H1 (cell line): ENCODE measurements at regions not wholly inside any gene's neighbourhood (a gene's known extent, or its start where the extent isn't known, plus 50 kb on each side); places are given as distances from the start of the nearest gene placed in this dataset.
A peak's percentile ranks its signal among the peaks of the same experiment; 100 is the strongest.

ENCODE experiments used
- CTCF ChIA-PET: fragments of 300-600 bp; sonication (Branson Sonifier 250); formaldehyde crosslinking; loops from one replicate; lab custom pipeline; 2021; ENCODE audit not compliant: partially characterized antibody; lab: Charles Lee
- POLR2A ChIA-PET: fragments of 300-600 bp; sonication (Branson Sonifier 250); formaldehyde crosslinking; loops from one replicate; lab custom pipeline; 2021; ENCODE audit warnings: inconsistent platforms; ENCODE audit not compliant: partially characterized antibody; lab: Charles Lee
- DNase-seq, 2 experiments: peaks; one replicate each; pipeline versions ENCODE4 v3.0.0 to v3.0.0-alpha.2; 2010 to 2022; ENCODE audit warnings: low spot score in 2 of 2, low read depth in 1 of 2, mixed read lengths in 1 of 2
- FAIRE-seq: peaks from 2 replicates; lab custom pipeline; 2011; peaks lifted over from hg19 to GRCh38; lab: Jason Lieb, UNC
- H2AFZ ChIP-seq: 2 replicates; pipeline ENCODE4 v1.8.1; 2012; ENCODE audit warnings: low read length, inconsistent platforms
- H2AK5ac ChIP-seq: 2 replicates; pipeline ENCODE4 v1.6.1; 2013; ENCODE audit warnings: low read depth, low read length
- H2BK120ac ChIP-seq: replicated peaks from 2 replicates; pipeline ENCODE3; 2013; ENCODE audit warnings: low read depth, low read length, inconsistent platforms
- H2BK12ac ChIP-seq: 2 replicates; pipeline ENCODE4 v1.6.1; 2013; ENCODE audit warnings: low read depth, low read length
- H2BK15ac ChIP-seq: 2 replicates; pipeline ENCODE4 v1.6.1; 2013; ENCODE audit warnings: low read length
- H2BK20ac ChIP-seq: 2 replicates; pipeline ENCODE4 v1.6.1; 2013; ENCODE audit warnings: low read length
- H2BK5ac ChIP-seq: 2 replicates; pipeline ENCODE4 v1.6.1; 2013; ENCODE audit warnings: low read depth, low read length
- H3K14ac ChIP-seq: 2 replicates; pipeline ENCODE4 v1.6.1; 2013; ENCODE audit warnings: inconsistent platforms; ENCODE audit not compliant: insufficient read length
- H3K18ac ChIP-seq: 2 replicates; pipeline ENCODE4 v1.6.1; 2013; ENCODE audit warnings: low read length; ENCODE audit errors: extremely low read depth
- H3K23ac ChIP-seq: 2 replicates; pipeline ENCODE4 v1.6.1; 2013; ENCODE audit warnings: inconsistent platforms; ENCODE audit not compliant: insufficient read length
- H3K23me2 ChIP-seq: 2 replicates; pipeline ENCODE4 v1.6.1; 2013; ENCODE audit warnings: low read depth, low read length
- H3K27ac ChIP-seq: 2 replicates; pipeline ENCODE4 v1.6.1; 2011; ENCODE audit warnings: low read depth, low read length, inconsistent platforms
- H3K27me3 ChIP-seq, 4 experiments: replicated peaks in 1 of 4; 1 replicate in 1 of 4; 2 replicates in 3 of 4; pipeline versions ENCODE4 v1.6.1 to v1.8.1; 2011 to 2013; ENCODE audit warnings: low read length in 3 of 4, mild to moderate bottlenecking in 3 of 4, inconsistent platforms in 2 of 4, mixed read lengths in 2 of 4, moderate library complexity in 1 of 4; ENCODE audit not compliant: control insufficient read depth in 3 of 4, insufficient read depth in 3 of 4; ENCODE audit errors: extremely low read depth in 1 of 4
- H3K36me3 ChIP-seq, 4 experiments: 2 replicates each; pipeline versions ENCODE4 v1.6.1 to v1.8.1; 2011 to 2013; ENCODE audit warnings: mild to moderate bottlenecking in 4 of 4, low read length in 3 of 4, moderate library complexity in 2 of 4, control low read depth in 1 of 4, inconsistent platforms in 1 of 4; ENCODE audit not compliant: insufficient read depth in 4 of 4, control insufficient read depth in 2 of 4
- H3K4ac ChIP-seq: replicated peaks from 2 replicates; pipeline ENCODE3; 2013; ENCODE audit warnings: low read length, low read depth, mixed read lengths, inconsistent platforms; ENCODE audit not compliant: insufficient read length
- H3K4me1 ChIP-seq, 4 experiments: replicated peaks in 1 of 4; 1 replicate in 1 of 4; 2 replicates in 3 of 4; pipeline versions ENCODE4 v1.6.1 to v1.8.1; 2011 to 2013; ENCODE audit warnings: low read length in 3 of 4, inconsistent platforms in 2 of 4, mixed read lengths in 1 of 4; ENCODE audit not compliant: insufficient read depth in 4 of 4, control insufficient read depth in 3 of 4
- H3K4me2 ChIP-seq, 2 experiments: 2 replicates each; pipeline versions ENCODE4 v1.6.1 to v1.8.1; 2011 to 2013; ENCODE audit warnings: low read depth in 2 of 2, low read length in 2 of 2, control low read depth in 1 of 2, inconsistent platforms in 1 of 2, mild to moderate bottlenecking in 1 of 2; ENCODE audit not compliant: insufficient read depth in 1 of 2
- H3K4me3 ChIP-seq, 4 experiments: fragments of 200-600, 300-600 bp in 1 of 4; sonication (generic), shearing (Covaris generic), sonication (Bioruptor Twin) in 1 of 4; 2 replicates each; pipeline versions ENCODE4 v1.5.1 to v1.8.1; 2011 to 2016; ENCODE audit warnings: low read length in 4 of 4, low read depth in 3 of 4, control low read depth in 2 of 4, inconsistent platforms in 2 of 4, mild to moderate bottlenecking in 2 of 4, mixed read lengths in 1 of 4, moderate library complexity in 1 of 4; ENCODE audit not compliant: insufficient read depth in 2 of 4; ENCODE audit errors: extremely low read depth in 1 of 4
- H3K56ac ChIP-seq: replicated peaks from 2 replicates; pipeline ENCODE3; 2013; ENCODE audit warnings: low read depth, mild to moderate bottlenecking, mixed read lengths, low read length, inconsistent platforms; ENCODE audit not compliant: insufficient read length
- H3K79me1 ChIP-seq: 2 replicates; pipeline ENCODE4 v1.6.1; 2013; ENCODE audit warnings: low read depth, low read length, control low read depth
- H3K79me2 ChIP-seq, 2 experiments: 2 replicates each; pipeline versions ENCODE4 v1.6.1 to v1.8.1; 2012 to 2013; ENCODE audit warnings: low read length in 2 of 2, mild to moderate bottlenecking in 2 of 2, inconsistent platforms in 1 of 2; ENCODE audit not compliant: insufficient read depth in 2 of 2, control insufficient read depth in 1 of 2
- H3K9ac ChIP-seq, 4 experiments: replicated peaks in 1 of 4; 1 replicate in 1 of 4; 2 replicates in 3 of 4; pipeline versions ENCODE4 v1.6.1 to v1.8.1; 2011 to 2013; ENCODE audit warnings: low read depth in 3 of 4, low read length in 3 of 4, control low read depth in 2 of 4, mild to moderate bottlenecking in 2 of 4, moderate library complexity in 2 of 4, inconsistent platforms in 1 of 4; ENCODE audit errors: extremely low read depth in 1 of 4
- H3K9me3 ChIP-seq, 2 experiments: 2 replicates each; pipeline versions ENCODE4 v1.6.1 to v1.8.1; 2012 to 2013; ENCODE audit warnings: mild to moderate bottlenecking in 2 of 2, moderate library complexity in 2 of 2, control low read depth in 1 of 2, inconsistent platforms in 1 of 2, low read depth in 1 of 2, low read length in 1 of 2, mixed read lengths in 1 of 2; ENCODE audit not compliant: insufficient read depth in 2 of 2
- H4K20me1 ChIP-seq, 2 experiments: replicated peaks in 1 of 2; 2 replicates each; pipeline versions ENCODE3 to v1.8.1; 2011 to 2013; ENCODE audit warnings: inconsistent platforms in 2 of 2, low read length in 2 of 2, mild to moderate bottlenecking in 1 of 2; ENCODE audit not compliant: insufficient read depth in 2 of 2, control insufficient read depth in 1 of 2
- H4K5ac ChIP-seq: 2 replicates; pipeline ENCODE4 v1.6.1; 2013; ENCODE audit warnings: low read length, low read depth, mixed read lengths, inconsistent platforms; ENCODE audit not compliant: insufficient read length
- H4K8ac ChIP-seq: 2 replicates; pipeline ENCODE4 v1.8.0; 2013; ENCODE audit warnings: mild to moderate bottlenecking, moderate library complexity, low read length, inconsistent platforms; ENCODE audit not compliant: insufficient read depth; ENCODE audit errors: extremely low read depth
- H4K91ac ChIP-seq: replicated peaks from 2 replicates; pipeline ENCODE3; 2013; ENCODE audit warnings: low read length, mixed read lengths, inconsistent platforms; ENCODE audit not compliant: insufficient read length
- CEBPB ChIP-seq: IDR thresholded peaks from 2 replicates; pipeline ENCODE4 v1.6.1; 2012; ENCODE audit warnings: low read depth, low read length
- HDAC2 ChIP-seq, 2 experiments: fragments of 300-600 bp in 1 of 2; sonication (generic) in 1 of 2; IDR thresholded peaks; 2 replicates each; pipeline ENCODE4 v1.6.1; 2011 to 2012; ENCODE audit warnings: low read depth in 2 of 2, low read length in 2 of 2, mild to moderate bottlenecking in 2 of 2, moderate library complexity in 2 of 2, borderline replicate concordance in 1 of 2, inconsistent platforms in 1 of 2
- POLR2A ChIP-seq, 2 experiments: IDR thresholded peaks; 1 replicate in 1 of 2; 2 replicates in 1 of 2; pipeline ENCODE4 v1.6.1; 2011; ENCODE audit warnings: low read depth in 2 of 2, low read length in 2 of 2, mild to moderate bottlenecking in 2 of 2; ENCODE audit errors: control extremely low read depth in 1 of 2
- RAD21 ChIP-seq, 2 experiments: IDR thresholded peaks in 1 of 2; conservative IDR thresholded peaks in 1 of 2; 2 replicates each; pipeline ENCODE4 v1.6.1; 2011; ENCODE audit warnings: low read depth in 2 of 2, low read length in 2 of 2, improper control_type of control experiment in 1 of 2, inconsistent platforms in 1 of 2, mild to moderate bottlenecking in 1 of 2, moderate library complexity in 1 of 2
- RNF2 ChIP-seq: fragments of 200-900, 300-1000 bp; sonication (generic); IDR thresholded peaks from 2 replicates; pipeline ENCODE4 v1.7.1; 2016; ENCODE audit warnings: borderline replicate concordance, low read depth, mild to moderate bottlenecking, antibody characterized with exemption, low read length; ENCODE audit not compliant: poor library complexity, severe bottlenecking; ENCODE audit errors: missing control alignments
- SIX5 ChIP-seq: IDR thresholded peaks from 2 replicates; pipeline ENCODE4 v1.6.1; 2011; ENCODE audit warnings: mild to moderate bottlenecking, low read depth, low read length
- TBP ChIP-seq: IDR thresholded peaks from 2 replicates; pipeline ENCODE4 v1.6.1; 2011; ENCODE audit warnings: low read depth, low read length, improper control_type of control experiment
- TEAD4 ChIP-seq: IDR thresholded peaks from 2 replicates; pipeline ENCODE4 v1.6.1; 2012; ENCODE audit warnings: low read depth, low read length, inconsistent platforms, mixed read lengths
- TF ChIP-seq, protein P1 (sequence below): IDR thresholded peaks from 2 replicates; pipeline ENCODE4 v1.6.1; 2012; ENCODE audit warnings: inconsistent platforms
- TF ChIP-seq, protein P2 (sequence below), 3 experiments: IDR thresholded peaks; 1 replicate in 2 of 3; 2 replicates in 1 of 3; pipeline versions ENCODE4 v1.5.1 to v1.6.1; 2011; ENCODE audit warnings: low read length in 3 of 3, mild to moderate bottlenecking in 3 of 3, inconsistent platforms in 2 of 3, low read depth in 1 of 3, moderate library complexity in 1 of 3; ENCODE audit not compliant: insufficient read depth in 1 of 3; ENCODE audit errors: control extremely low read depth in 1 of 3

DNA sequence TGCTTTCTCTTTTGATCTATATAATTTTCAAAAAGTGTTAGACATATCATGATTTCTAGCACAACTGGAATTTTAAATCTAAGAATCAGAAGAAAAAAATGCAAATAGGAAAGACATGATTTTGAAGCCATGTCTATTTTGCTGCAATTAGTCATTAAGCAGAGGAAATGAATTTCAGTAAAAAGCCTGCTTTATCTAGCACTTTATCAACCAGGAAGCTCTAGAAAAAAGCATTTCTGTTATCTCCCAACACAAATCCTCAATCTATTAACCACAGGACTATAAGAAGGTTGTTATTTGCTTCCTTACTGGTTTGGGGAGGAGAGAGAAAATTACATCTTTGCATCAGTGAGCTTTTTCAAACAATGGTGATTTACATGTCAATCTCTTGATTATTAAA is 716.7 kb downstream of the DIAPH3 start:
- no peak overlapping the region for H2AK5ac ChIP-seq
- H3K9me3 ChIP-seq, result no peaks in the 10 kb centered on the region
- H3K27ac ChIP-seq, result no peak overlapping the region
- H4K20me1 ChIP-seq, result no peaks in the 10 kb centered on the region
- H4K91ac ChIP-seq, result no peak overlapping the region
- no peak overlapping the region for H4K8ac ChIP-seq
- no peak for DNase-seq
- H3K79me1 ChIP-seq, result no peaks in the 10 kb centered on the region
- FAIRE-seq, result no peak
- H3K9ac ChIP-seq, result no peak overlapping the region
- no peaks in the 10 kb centered on the region; a peak in 2 of 7 replicates for H3K27me3 ChIP-seq
- no peak overlapping the region for H3K4ac ChIP-seq
- no peak overlapping the region for H2BK5ac ChIP-seq
- no peaks in the 10 kb centered on the region for H3K23me2 ChIP-seq
- peak overlapping the region; percentile 19 for H4K5ac ChIP-seq
- ChIA-PET POLR2A (no interaction called here), CTCF (interaction anchor here (0.7 to 1.7 kb wide), 2 partner anchors 63 to 231 kb away, joined by 3 to 4 read pairs; no protein-coding TSS in a partner anchor)
- H3K18ac ChIP-seq, result no peak overlapping the region
- H2AFZ ChIP-seq, result no peak overlapping the region
- H3K4me1 ChIP-seq, result peaks cover 4 to 17% (median 12%) of the 10 kb centered on the region in 4 experiments; a peak in 6 of 7 replicates
- H3K56ac ChIP-seq, result no peak overlapping the region
- no peaks in the 10 kb centered on the region; a peak in 1 of 8 replicates for H3K36me3 ChIP-seq
- H3K23ac ChIP-seq, result no peak overlapping the region
- no peak overlapping the region for H2BK15ac ChIP-seq
- H3K14ac ChIP-seq, result no peak overlapping the region
- H3K4me3 ChIP-seq, result no peak overlapping the region
- H3K4me2 ChIP-seq, result no peak overlapping the region; a peak in 1 of 4 replicates
- H2BK12ac ChIP-seq, result no peak overlapping the region
- no peaks in the 10 kb centered on the region for H3K79me2 ChIP-seq
- H2BK20ac ChIP-seq, result no peak overlapping the region
- H2BK120ac ChIP-seq, result no peak overlapping the region
- TF ChIP-seq CEBPB, result no peak
- no peak for TF ChIP-seq RNF2
- no peak for TF ChIP-seq TEAD4
- TF ChIP-seq RAD21 (IDR thresholded peaks at IDR 0.05 in 1 of 2, conservative IDR thresholded peaks at IDR 0.05 in 1 of 2; ENCODE audit: low read depth in 2 of 2, low read length in 2 of 2), result no peak
- TF ChIP-seq, protein P1, sequence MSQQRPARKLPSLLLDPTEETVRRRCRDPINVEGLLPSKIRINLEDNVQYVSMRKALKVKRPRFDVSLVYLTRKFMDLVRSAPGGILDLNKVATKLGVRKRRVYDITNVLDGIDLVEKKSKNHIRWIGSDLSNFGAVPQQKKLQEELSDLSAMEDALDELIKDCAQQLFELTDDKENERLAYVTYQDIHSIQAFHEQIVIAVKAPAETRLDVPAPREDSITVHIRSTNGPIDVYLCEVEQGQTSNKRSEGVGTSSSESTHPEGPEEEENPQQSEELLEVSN, result no peak
- TF ChIP-seq, protein P2, sequence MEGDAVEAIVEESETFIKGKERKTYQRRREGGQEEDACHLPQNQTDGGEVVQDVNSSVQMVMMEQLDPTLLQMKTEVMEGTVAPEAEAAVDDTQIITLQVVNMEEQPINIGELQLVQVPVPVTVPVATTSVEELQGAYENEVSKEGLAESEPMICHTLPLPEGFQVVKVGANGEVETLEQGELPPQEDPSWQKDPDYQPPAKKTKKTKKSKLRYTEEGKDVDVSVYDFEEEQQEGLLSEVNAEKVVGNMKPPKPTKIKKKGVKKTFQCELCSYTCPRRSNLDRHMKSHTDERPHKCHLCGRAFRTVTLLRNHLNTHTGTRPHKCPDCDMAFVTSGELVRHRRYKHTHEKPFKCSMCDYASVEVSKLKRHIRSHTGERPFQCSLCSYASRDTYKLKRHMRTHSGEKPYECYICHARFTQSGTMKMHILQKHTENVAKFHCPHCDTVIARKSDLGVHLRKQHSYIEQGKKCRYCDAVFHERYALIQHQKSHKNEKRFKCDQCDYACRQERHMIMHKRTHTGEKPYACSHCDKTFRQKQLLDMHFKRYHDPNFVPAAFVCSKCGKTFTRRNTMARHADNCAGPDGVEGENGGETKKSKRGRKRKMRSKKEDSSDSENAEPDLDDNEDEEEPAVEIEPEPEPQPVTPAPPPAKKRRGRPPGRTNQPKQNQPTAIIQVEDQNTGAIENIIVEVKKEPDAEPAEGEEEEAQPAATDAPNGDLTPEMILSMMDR (IDR thresholded peaks at IDR 0.05; ENCODE audit: control extremely low read depth in 1 of 3, insufficient read depth in 1 of 3, low read depth in 1 of 3, low read length in 3 of 3), result no peak
- no peak for TF ChIP-seq TBP
- TF ChIP-seq POLR2A (IDR thresholded peaks at IDR 0.05; ENCODE audit: control extremely low read depth in 1 of 2, low read depth in 2 of 2, low read length in 2 of 2), result no peak
- no peak for TF ChIP-seq SIX5
- no peak for TF ChIP-seq HDAC2 (IDR thresholded peaks at IDR 0.05; ENCODE audit: borderline replicate concordance in 1 of 2, low read depth in 2 of 2, low read length in 2 of 2)
